Sigmoid colon (tissue), 6 donors: ENCODE measurements at regions not wholly inside any gene's neighbourhood (a gene's known extent, or its start where the extent isn't known, plus 50 kb on each side); places are given as distances from the start of the nearest gene placed in this dataset.

Experiments used
- DNase-seq: peaks from one replicate; pipeline ENCODE4 v3.0.0-alpha.2; 2019
- H3K27ac ChIP-seq, 4 donors: fragments of 200-600 bp; sonication (generic); one replicate each; pipeline ENCODE4 v1.5.1; 2016 to 2019; ENCODE audit warnings: mild to moderate bottlenecking in 1 of 4
- H3K27me3 ChIP-seq, 3 donors: fragments of 200-600 bp; sonication (generic); one replicate each; pipeline ENCODE4 v1.5.1; 2019; ENCODE audit warnings: mild to moderate bottlenecking in 1 of 3
- H3K36me3 ChIP-seq, 4 donors: fragments of 200-600 bp; sonication (generic); one replicate each; pipeline ENCODE4 v1.5.1; 2016 to 2019
- H3K4me1 ChIP-seq, 4 donors: fragments of 200-600 bp; sonication (generic); one replicate each; pipeline ENCODE4 v1.5.1; 2017 to 2019
- H3K4me3 ChIP-seq, 4 donors: fragments of 200-600 bp; sonication (generic); one replicate each; pipeline ENCODE4 v1.5.1; 2017 to 2019; ENCODE audit warnings: mild to moderate bottlenecking in 2 of 4, moderate library complexity in 1 of 4
- H3K9me3 ChIP-seq, 4 donors: fragments of 200-600 bp in 3 of 4; sonication (generic) in 3 of 4; one replicate each; pipeline versions ENCODE4 v1.5.1 to v1.6.1; 2013 to 2019
- CTCF ChIP-seq, 4 experiments: fragments of 450-650 bp in 3 of 4; fragments of 200-600 bp in 1 of 4; IDR thresholded peaks; one replicate each; pipeline ENCODE4 v1.5.1; 2016 to 2019; ENCODE audit warnings: antibody characterized with exemption in 4 of 4, mild to moderate bottlenecking in 3 of 4, moderate library complexity in 2 of 4
- EP300 ChIP-seq, 4 donors: sonication (generic); formaldehyde crosslinking; IDR thresholded peaks; one replicate each; pipeline ENCODE4 v1.6.1; 2017; ENCODE audit warnings: antibody characterized with exemption in 4 of 4
- POLR2A ChIP-seq, 2 donors: fragments of 450-650 bp; IDR thresholded peaks; one replicate each; pipeline ENCODE4 v1.6.1; 2016; ENCODE audit warnings: antibody characterized with exemption in 2 of 2, mild to moderate bottlenecking in 2 of 2, moderate library complexity in 2 of 2
- POLR2AphosphoS5 ChIP-seq, 4 donors: sonication (generic); formaldehyde crosslinking; IDR thresholded peaks; one replicate each; pipeline ENCODE4 v1.6.1; 2017; ENCODE audit warnings: antibody characterized with exemption in 4 of 4
- WGBS, 2 donors: extraction: QIAGEN DNeasy Blood & Tissue Kit; methylation state at CpG; one replicate each; pipeline ENCODE4 v1.1.7; 2013; 5-methylcytosine and 5-hydroxymethylcytosine counted together
- intact Hi-C: fragments of 100-400 bp; cut with DNase I; formaldehyde crosslinking; loops from one replicate; pipeline ENCODE4 v1.15.1; 2023
- donor health status: healthy with polysubstance abuse.
- donor health status: healthy.

GRCh38 chr12:3972576-3972975 is 99.4 kb upstream of the PARP11 start:
- Histone ChIP-seq H3K4me3 (no peak overlapping the region), H3K9me3 (no peaks in the 10 kb centered on the region), H3K27me3 (no peaks in the 10 kb centered on the region), H3K4me1 (no peaks in the 10 kb centered on the region), H3K27ac (no peak overlapping the region), H3K36me3 (no peaks in the 10 kb centered on the region)
- TF ChIP-seq CTCF (IDR thresholded peaks at IDR 0.05) (no peak), EP300 (IDR thresholded peaks at IDR 0.05) (no peak), POLR2A (IDR thresholded peaks at IDR 0.05) (no peak), POLR2AphosphoS5 (IDR thresholded peaks at IDR 0.05) (no peak)
- WGBS, 2 donors: 56 to 77% methylated on average over 4 of the region's 4 CpGs
- intact Hi-C loops: no loop called here
- DNase-seq: no peak

GRCh38 chr12:3968523-3968922 is 95.3 kb upstream of the PARP11 start:
- WGBS, 2 donors: 94 to 96% methylated on average over 4 of the region's 4 CpGs
- Histone ChIP-seq H3K27me3 (no peaks in the 10 kb centered on the region), H3K4me3 (no peak overlapping the region), H3K36me3 (no peaks in the 10 kb centered on the region), H3K27ac (no peak overlapping the region), H3K9me3 (no peaks in the 10 kb centered on the region), H3K4me1 (no peaks in the 10 kb centered on the region)
- TF ChIP-seq POLR2AphosphoS5 (IDR thresholded peaks at IDR 0.05) (no peak), CTCF (IDR thresholded peaks at IDR 0.05) (no peak), POLR2A (IDR thresholded peaks at IDR 0.05) (no peak), EP300 (IDR thresholded peaks at IDR 0.05) (no peak)
- intact Hi-C loops: no loop called here
- no peak for DNase-seq

GRCh38 chr12:3967556-3968160 is 94.5 kb upstream of the PARP11 start:
- Histone ChIP-seq H3K27ac (no peak overlapping the region), H3K4me3 (no peak overlapping the region), H3K4me1 (no peaks in the 10 kb centered on the region), H3K9me3 (no peaks in the 10 kb centered on the region), H3K27me3 (no peaks in the 10 kb centered on the region), H3K36me3 (no peaks in the 10 kb centered on the region)
- intact Hi-C loops: no loop called here
- TF ChIP-seq POLR2A (IDR thresholded peaks at IDR 0.05): no peak
- TF ChIP-seq EP300 (IDR thresholded peaks at IDR 0.05): no peak
- no peak for TF ChIP-seq CTCF (IDR thresholded peaks at IDR 0.05)
- TF ChIP-seq POLR2AphosphoS5 (IDR thresholded peaks at IDR 0.05): no peak
- no peak for DNase-seq
- 36 to 57% methylated on average over 11 of the region's 11 CpGs for WGBS, 2 donors

GRCh38 chr12:3966376-3966775 is 93.2 kb upstream of the PARP11 start:
- WGBS, 2 donors: 87 to 93% methylated on average over 3 of the region's 3 CpGs
- Histone ChIP-seq H3K4me3 (no peak overlapping the region), H3K27me3 (no peaks in the 10 kb centered on the region), H3K4me1 (no peaks in the 10 kb centered on the region), H3K9me3 (no peaks in the 10 kb centered on the region), H3K36me3 (no peaks in the 10 kb centered on the region), H3K27ac (no peak overlapping the region)
- no peak for DNase-seq
- intact Hi-C loops: no loop called here
- no peak for TF ChIP-seq CTCF (IDR thresholded peaks at IDR 0.05)

GRCh38 chr12:3965046-3965445 is 91.8 kb upstream of the PARP11 start:
- Histone ChIP-seq H3K4me3 (no peak overlapping the region), H3K36me3 (no peaks in the 10 kb centered on the region), H3K9me3 (no peaks in the 10 kb centered on the region), H3K27ac (no peak overlapping the region), H3K4me1 (no peaks in the 10 kb centered on the region), H3K27me3 (no peaks in the 10 kb centered on the region)
- 80% methylated on average over 3 of the region's 3 CpGs for WGBS, 2 donors
- intact Hi-C loops: no loop called here
- no peak for DNase-seq
- no peak for TF ChIP-seq EP300 (IDR thresholded peaks at IDR 0.05)
- no peak for TF ChIP-seq POLR2A (IDR thresholded peaks at IDR 0.05)
- no peak for TF ChIP-seq POLR2AphosphoS5 (IDR thresholded peaks at IDR 0.05)
